ENCODE measurements at regions not wholly inside any gene's neighbourhood (a gene's known extent, or its start where the extent isn't known, plus 50 kb on each side); places are given as distances from the start of the nearest gene placed in this dataset.

- DNase-seq (ENCODE audit: low read depth, low spot score) = no peak
These were observed 105.2 kb downstream of the RBM43 start for GRCh38 chr2:151156431-151156830.

- DNase-seq (ENCODE audit: low read depth, low spot score) = no peak
These were observed 108.1 kb downstream of the RBM43 start for GRCh38 chr2:151153601-151154000.

- DNase-seq (ENCODE audit: low read depth, low spot score) = no peak
These were observed 111.0 kb downstream of the RBM43 start for GRCh38 chr2:151150331-151151320.

GRCh38 chr2:151138507-151138906 lies 123.2 kb downstream of the RBM43 start:
- DNase-seq (ENCODE audit: low read depth, low spot score) = no peak

GRCh38 chr2:151137526-151137925 lies 124.1 kb downstream of the RBM43 start:
- no peak for DNase-seq (ENCODE audit: low read depth, low spot score)

GRCh38 chr2:151120011-151120410 lies 141.7 kb downstream of the RBM43 start:
- DNase-seq (ENCODE audit: low read depth, low spot score) = no peak

GRCh38 chr2:151119374-151119773 lies 142.3 kb downstream of the RBM43 start:
- DNase-seq (ENCODE audit: low read depth, low spot score) = no peak

- DNase-seq (ENCODE audit: low read depth, low spot score) = no peak
These were observed 143.4 kb downstream of the RBM43 start for GRCh38 chr2:151118269-151118668.

- no peak for DNase-seq (ENCODE audit: low read depth, low spot score)
These were observed 146.8 kb downstream of the RBM43 start for GRCh38 chr2:151114874-151115273.

GRCh38 chr2:151113318-151113717 lies 148.3 kb downstream of the RBM43 start:
- no peak for DNase-seq (ENCODE audit: low read depth, low spot score)

GRCh38 chr2:151111599-151112278 lies 149.9 kb downstream of the RBM43 start:
- DNase-seq (ENCODE audit: low read depth, low spot score) = no peak

- no peak for DNase-seq (ENCODE audit: low read depth, low spot score)
These were observed 154.7 kb downstream of the RBM43 start for GRCh38 chr2:151106805-151107506.

- DNase-seq (ENCODE audit: low read depth, low spot score) = no peak
These were observed 158.1 kb downstream of the RBM43 start for GRCh38 chr2:151103551-151103950.

- DNase-seq (ENCODE audit: low read depth, low spot score) = no peak
These were observed 159.4 kb downstream of the RBM43 start for GRCh38 chr2:151102226-151102625.

- no peak for DNase-seq (ENCODE audit: low read depth, low spot score)
These were observed 162.8 kb downstream of the RBM43 start for GRCh38 chr2:151098841-151099240.

GRCh38 chr2:151097895-151098294 lies 163.8 kb downstream of the RBM43 start:
- DNase-seq (ENCODE audit: low read depth, low spot score) = no peak

- DNase-seq (ENCODE audit: low read depth, low spot score) = no peak
These were observed 164.5 kb downstream of the RBM43 start for GRCh38 chr2:151097128-151097527.

GRCh38 chr2:151096235-151096634 lies 165.4 kb downstream of the RBM43 start:
- no peak for DNase-seq (ENCODE audit: low read depth, low spot score)

- DNase-seq (ENCODE audit: low read depth, low spot score) = no peak
These were observed 166.2 kb downstream of the RBM43 start for GRCh38 chr2:151095463-151095862.

- DNase-seq (ENCODE audit: low read depth, low spot score) = no peak
These were observed 170.1 kb downstream of the RBM43 start for GRCh38 chr2:151091583-151091982.

- DNase-seq (ENCODE audit: low read depth, low spot score) = no peak
These were observed 174.3 kb downstream of the RBM43 start for GRCh38 chr2:151087377-151087776.

- DNase-seq (ENCODE audit: low read depth, low spot score) = no peak
These were observed 176.5 kb downstream of the RBM43 start for GRCh38 chr2:151085181-151085611.
